ENCODE measurements at regions not wholly inside any gene's neighbourhood (a gene's known extent, or its start where the extent isn't known, plus 50 kb on each side); places are given as distances from the start of the nearest gene placed in this dataset.

- no peak overlapping the region for H3K4me3 ChIP-seq (ENCODE audit: low read depth in 1 of 3, low read length in 3 of 3)
- peak overlapping the region; percentile 48 to 62 for H3K27ac ChIP-seq (ENCODE audit: low read depth in 1 of 2, low read length in 2 of 2)
- no peaks in the 10 kb centered on the region for H3K36me3 ChIP-seq (ENCODE audit: control insufficient read depth in 4 of 4, insufficient read depth in 3 of 4, low read depth in 1 of 4, low read length in 3 of 4)
- DNase-seq (ENCODE audit: low spot score): no peak
- H3K4me1 ChIP-seq (ENCODE audit: control insufficient read depth in 4 of 4, insufficient read depth in 4 of 4, low read length in 3 of 4): peaks cover 3 to 29% (median 15%) of the 10 kb centered on the region in 4 donors
- 48% methylated on average over 2 of the region's 2 CpGs for WGBS
- TF ChIP-seq ATF3 (IDR thresholded peaks at IDR 0.05): no peak
- TF ChIP-seq HNF4G (IDR thresholded peaks at IDR 0.05): no peak
- no peak for TF ChIP-seq EGR1 (IDR thresholded peaks at IDR 0.05; ENCODE audit: low read depth in 2 of 2)
- no peak for TF ChIP-seq CTCF (IDR thresholded peaks at IDR 0.05; ENCODE audit: low read depth, low read length, missing input control)
- no peak for TF ChIP-seq REST (IDR thresholded peaks at IDR 0.05)
- TF ChIP-seq RXRA (IDR thresholded peaks at IDR 0.05): peak; percentile 27 to 43
- no peak for TF ChIP-seq MAX (IDR thresholded peaks at IDR 0.05)
- TF ChIP-seq FOXA2 (IDR thresholded peaks at IDR 0.05): no peak
- TF ChIP-seq RAD21 (IDR thresholded peaks at IDR 0.05): peak; percentile 32 to 46
- TF ChIP-seq SP1 (IDR thresholded peaks at IDR 0.05): peak; percentile 37
- peak; percentile 42 for TF ChIP-seq YY1 (IDR thresholded peaks at IDR 0.05)
- no peak for TF ChIP-seq JUND (IDR thresholded peaks at IDR 0.05)
- no peak for TF ChIP-seq FOXA1 (IDR thresholded peaks at IDR 0.05)
- no peak for TF ChIP-seq ZBTB33 (IDR thresholded peaks at IDR 0.05)
- no peak for TF ChIP-seq TAF1 (conservative IDR thresholded peaks at IDR 0.05)
- no peak for TF ChIP-seq GABPA (IDR thresholded peaks at IDR 0.05 in 1 of 2, conservative IDR thresholded peaks at IDR 0.05 in 1 of 2)
- TF ChIP-seq NR2F2 (IDR thresholded peaks at IDR 0.05): no peak
- peak; percentile 30 to 51 for TF ChIP-seq HNF4A (conservative IDR thresholded peaks at IDR 0.05)
- no peaks in the 10 kb centered on the region for H3K9me3 ChIP-seq (ENCODE audit: control insufficient read depth in 4 of 4, low read length in 3 of 4)
- H3K9ac ChIP-seq (ENCODE audit: low read depth in 1 of 2, low read length in 2 of 2): no peak overlapping the region
- H3K27me3 ChIP-seq (ENCODE audit: control insufficient read depth in 4 of 4, insufficient read depth in 4 of 4, low read length in 3 of 4): no peaks in the 10 kb centered on the region
Observed at GRCh38 chr18:67597759-67598158, 81.2 kb upstream of the DSEL start.

All from liver (tissue), 8 donors.